HEK293 (cell line): ENCODE measurements at regions not wholly inside any gene's neighbourhood (a gene's known extent, or its start where the extent isn't known, plus 50 kb on each side); places are given as distances from the start of the nearest gene placed in this dataset.

Experiments
- CTCF ChIA-PET: fragments of 350-600 bp; formaldehyde crosslinking; extraction: SDS; loops from one replicate; lab custom pipeline; 2021; ENCODE audit warnings: antibody characterized with exemption; lab: Yijun Ruan, JAX
- POLR2A ChIA-PET: fragments of 300-600 bp; formaldehyde crosslinking; extraction: SDS; loops from one replicate; lab custom pipeline; 2020; ENCODE audit warnings: antibody characterized with exemption, inconsistent platforms; lab: Yijun Ruan, JAX
- H3K27ac ChIP-seq: fragments of 200-500 bp; sonication (Bioruptor generic); 2 replicates; pipeline ENCODE4 v1.5.1; 2014; ENCODE audit warnings: low read depth, low read length, control low read depth, inconsistent platforms; ENCODE audit errors: extremely low read depth
- H3K36me3 ChIP-seq, 2 experiments: fragments of 200-500 bp in 1 of 2; sonication (Bioruptor generic) in 1 of 2; 1 replicate in 1 of 2; 2 replicates in 1 of 2; pipeline ENCODE4 v1.5.1; 2014 to 2017; ENCODE audit warnings: inconsistent platforms in 2 of 2, low read length in 2 of 2; ENCODE audit not compliant: control insufficient read depth in 2 of 2, insufficient read depth in 1 of 2
- H3K4me1 ChIP-seq: fragments of 200-500 bp; sonication (Bioruptor generic); 2 replicates; pipeline ENCODE4 v1.5.1; 2014; ENCODE audit warnings: mild to moderate bottlenecking, low read length, inconsistent platforms; ENCODE audit not compliant: control insufficient read depth, insufficient read depth
- H3K4me3 ChIP-seq: 2 replicates; pipeline ENCODE4 v1.5.1; 2011; ENCODE audit warnings: low read depth, mild to moderate bottlenecking, control low read depth, low read length, moderate library complexity
- H3K9me3 ChIP-seq: fragments of 200-500 bp; sonication (Bioruptor generic); 2 replicates; pipeline ENCODE4 v1.5.1; 2014; ENCODE audit warnings: low read depth, low read length, inconsistent platforms; ENCODE audit not compliant: control insufficient read depth, insufficient read depth
- ELK4 ChIP-seq: IDR thresholded peaks from 2 replicates; pipeline ENCODE4 v1.6.1; 2011; ENCODE audit warnings: mild to moderate bottlenecking, low read depth, low read length, borderline replicate concordance
- HOXC10 ChIP-seq: sonication (generic); formaldehyde crosslinking; IDR thresholded peaks from 2 replicates; pipeline ENCODE4 v1.8.1; 2023; ENCODE audit warnings: mild to moderate bottlenecking, missing genetic modification reagents
- IKZF3 ChIP-seq: fragments of 450-650 bp; IDR thresholded peaks from 2 replicates; pipeline ENCODE4 v1.5.0; 2018; ENCODE audit warnings: missing biosample characterization, mild to moderate bottlenecking, missing genetic modification characterization, moderate library complexity
- KLF8 ChIP-seq: fragments of 450-650 bp; formaldehyde crosslinking; IDR thresholded peaks from 2 replicates; pipeline ENCODE4 v1.5.1; 2016; ENCODE audit warnings: missing biosample characterization, missing genetic modification characterization
- KLF9 ChIP-seq: fragments of 450-650 bp; formaldehyde crosslinking; IDR thresholded peaks from 2 replicates; pipeline ENCODE4 v1.5.1; 2016; ENCODE audit warnings: missing biosample characterization, missing genetic modification characterization, low read depth
- REPIN1 ChIP-seq: fragments of 450-650 bp; formaldehyde crosslinking; IDR thresholded peaks from 2 replicates; pipeline ENCODE4 v1.5.1; 2017; ENCODE audit warnings: missing biosample characterization, missing genetic modification characterization, low read depth
- YY2 ChIP-seq: fragments of 450-650 bp; formaldehyde crosslinking; IDR thresholded peaks from 2 replicates; pipeline ENCODE4 v1.5.1; 2016; ENCODE audit warnings: missing biosample characterization, missing genetic modification characterization
- ZEB2 ChIP-seq: fragments of 450-650 bp; formaldehyde crosslinking; IDR thresholded peaks from 2 replicates; pipeline ENCODE4 v1.5.1; 2016; ENCODE audit warnings: missing biosample characterization, missing genetic modification characterization
- ZFHX2 ChIP-seq: fragments of 450-650 bp; formaldehyde crosslinking; conservative IDR thresholded peaks from 2 replicates; pipeline ENCODE4 v1.5.1; 2016; ENCODE audit warnings: missing biosample characterization, missing genetic modification characterization
- ZFP69B ChIP-seq: fragments of 450-650 bp; formaldehyde crosslinking; IDR thresholded peaks from 2 replicates; pipeline ENCODE4 v1.5.1; 2016; ENCODE audit warnings: missing biosample characterization, missing genetic modification characterization
- ZNF121 ChIP-seq: fragments of 450-650 bp; formaldehyde crosslinking; IDR thresholded peaks from 2 replicates; pipeline ENCODE4 v1.5.1; 2016; ENCODE audit warnings: missing biosample characterization, missing genetic modification characterization
- ZNF184 ChIP-seq: fragments of 450-650 bp; IDR thresholded peaks from 2 replicates; pipeline ENCODE4 v1.5.1; 2018; ENCODE audit warnings: missing biosample characterization, mild to moderate bottlenecking, missing genetic modification characterization
- ZNF214 ChIP-seq: fragments of 450-650 bp; formaldehyde crosslinking; IDR thresholded peaks from 2 replicates; pipeline ENCODE4 v1.5.1; 2017; ENCODE audit warnings: missing biosample characterization, mild to moderate bottlenecking, missing genetic modification characterization, borderline replicate concordance
- ZNF302 ChIP-seq: fragments of 450-650 bp; formaldehyde crosslinking; IDR thresholded peaks from 2 replicates; pipeline ENCODE4 v1.5.1; 2016; ENCODE audit warnings: missing biosample characterization, missing genetic modification characterization, low read depth
- ZNF324 ChIP-seq: fragments of 450-650 bp; formaldehyde crosslinking; IDR thresholded peaks from 2 replicates; pipeline ENCODE4 v1.5.1; 2016; ENCODE audit warnings: missing biosample characterization, missing genetic modification characterization
- ZNF335 ChIP-seq: fragments of 450-650 bp; formaldehyde crosslinking; conservative IDR thresholded peaks from 2 replicates; pipeline ENCODE4 v1.5.1; 2016; ENCODE audit warnings: missing biosample characterization, missing genetic modification characterization
- ZNF549 ChIP-seq: fragments of 450-650 bp; IDR thresholded peaks from 2 replicates; pipeline ENCODE4 v1.5.1; 2018; ENCODE audit warnings: missing biosample characterization, missing genetic modification characterization, mild to moderate bottlenecking, inconsistent platforms, moderate library complexity
- ZNF792 ChIP-seq: fragments of 450-650 bp; formaldehyde crosslinking; IDR thresholded peaks from 2 replicates; pipeline ENCODE4 v1.5.1; 2016; ENCODE audit warnings: missing biosample characterization, missing genetic modification characterization
- ZNF837 ChIP-seq: fragments of 450-650 bp; formaldehyde crosslinking; IDR thresholded peaks from 2 replicates; pipeline ENCODE4 v1.5.1; 2016; ENCODE audit warnings: missing biosample characterization, missing genetic modification characterization
- ZNF843 ChIP-seq: fragments of 450-650 bp; formaldehyde crosslinking; IDR thresholded peaks from 2 replicates; pipeline ENCODE4 v1.5.1; 2016; ENCODE audit warnings: missing biosample characterization, missing genetic modification characterization
- ZSCAN18 ChIP-seq: fragments of 450-650 bp; formaldehyde crosslinking; IDR thresholded peaks from 2 replicates; pipeline ENCODE4 v1.5.1; 2016; ENCODE audit warnings: missing biosample characterization, missing genetic modification characterization
- TF ChIP-seq, protein P1 (sequence below): fragments of 450-650 bp; formaldehyde crosslinking; IDR thresholded peaks from 2 replicates; pipeline ENCODE4 v1.5.1; 2016; ENCODE audit warnings: missing biosample characterization, missing genetic modification characterization
- TF ChIP-seq, protein P2 (sequence below): fragments of 450-650 bp; formaldehyde crosslinking; IDR thresholded peaks from 2 replicates; pipeline ENCODE4 v1.5.1; 2017; ENCODE audit warnings: missing biosample characterization, missing genetic modification characterization

- H3K27ac ChIP-seq, result no peak overlapping the region
- ChIA-PET POLR2A (no interaction called here), CTCF (no interaction called here)
- no peaks in the 10 kb centered on the region for H3K4me1 ChIP-seq
- H3K9me3 ChIP-seq, result no peaks in the 10 kb centered on the region
- TF ChIP-seq ZNF184 (tag by site-specific recombination) (no peak), ZFP69B (tag by site-specific recombination) (no peak), ZSCAN18 (tag by site-specific recombination) (no peak), KLF9 (tag by site-specific recombination) (no peak), ZNF214 (tag by site-specific recombination) (no peak), ZFHX2 (tag by site-specific recombination) (no peak), ZNF324 (no peak), ZNF837 (no peak)
- TF ChIP-seq, protein P1, sequence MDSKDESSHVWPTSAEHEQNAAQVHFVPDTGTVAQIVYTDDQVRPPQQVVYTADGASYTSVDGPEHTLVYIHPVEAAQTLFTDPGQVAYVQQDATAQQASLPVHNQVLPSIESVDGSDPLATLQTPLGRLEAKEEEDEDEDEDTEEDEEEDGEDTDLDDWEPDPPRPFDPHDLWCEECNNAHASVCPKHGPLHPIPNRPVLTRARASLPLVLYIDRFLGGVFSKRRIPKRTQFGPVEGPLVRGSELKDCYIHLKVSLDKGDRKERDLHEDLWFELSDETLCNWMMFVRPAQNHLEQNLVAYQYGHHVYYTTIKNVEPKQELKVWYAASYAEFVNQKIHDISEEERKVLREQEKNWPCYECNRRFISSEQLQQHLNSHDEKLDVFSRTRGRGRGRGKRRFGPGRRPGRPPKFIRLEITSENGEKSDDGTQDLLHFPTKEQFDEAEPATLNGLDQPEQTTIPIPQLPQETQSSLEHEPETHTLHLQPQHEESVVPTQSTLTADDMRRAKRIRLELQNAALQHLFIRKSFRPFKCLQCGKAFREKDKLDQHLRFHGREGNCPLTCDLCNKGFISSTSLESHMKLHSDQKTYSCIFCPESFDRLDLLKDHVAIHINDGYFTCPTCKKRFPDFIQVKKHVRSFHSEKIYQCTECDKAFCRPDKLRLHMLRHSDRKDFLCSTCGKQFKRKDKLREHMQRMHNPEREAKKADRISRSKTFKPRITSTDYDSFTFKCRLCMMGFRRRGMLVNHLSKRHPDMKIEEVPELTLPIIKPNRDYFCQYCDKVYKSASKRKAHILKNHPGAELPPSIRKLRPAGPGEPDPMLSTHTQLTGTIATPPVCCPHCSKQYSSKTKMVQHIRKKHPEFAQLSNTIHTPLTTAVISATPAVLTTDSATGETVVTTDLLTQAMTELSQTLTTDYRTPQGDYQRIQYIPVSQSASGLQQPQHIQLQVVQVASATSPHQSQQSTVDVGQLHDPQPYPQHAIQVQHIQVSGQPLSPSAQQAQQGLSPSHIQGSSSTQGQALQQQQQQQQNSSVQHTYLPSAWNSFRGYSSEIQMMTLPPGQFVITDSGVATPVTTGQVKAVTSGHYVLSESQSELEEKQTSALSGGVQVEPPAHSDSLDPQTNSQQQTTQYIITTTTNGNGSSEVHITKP (tag by site-specific recombination), result no peak
- TF ChIP-seq, protein P2, sequence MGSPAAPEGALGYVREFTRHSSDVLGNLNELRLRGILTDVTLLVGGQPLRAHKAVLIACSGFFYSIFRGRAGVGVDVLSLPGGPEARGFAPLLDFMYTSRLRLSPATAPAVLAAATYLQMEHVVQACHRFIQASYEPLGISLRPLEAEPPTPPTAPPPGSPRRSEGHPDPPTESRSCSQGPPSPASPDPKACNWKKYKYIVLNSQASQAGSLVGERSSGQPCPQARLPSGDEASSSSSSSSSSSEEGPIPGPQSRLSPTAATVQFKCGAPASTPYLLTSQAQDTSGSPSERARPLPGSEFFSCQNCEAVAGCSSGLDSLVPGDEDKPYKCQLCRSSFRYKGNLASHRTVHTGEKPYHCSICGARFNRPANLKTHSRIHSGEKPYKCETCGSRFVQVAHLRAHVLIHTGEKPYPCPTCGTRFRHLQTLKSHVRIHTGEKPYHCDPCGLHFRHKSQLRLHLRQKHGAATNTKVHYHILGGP (tag by site-specific recombination), result no peak
- no peaks in the 10 kb centered on the region for H3K36me3 ChIP-seq
- no peak overlapping the region for H3K4me3 ChIP-seq
Measured at GRCh38 chr2:515441-516127, 161.6 kb downstream of the TMEM18 start.

DNA sequence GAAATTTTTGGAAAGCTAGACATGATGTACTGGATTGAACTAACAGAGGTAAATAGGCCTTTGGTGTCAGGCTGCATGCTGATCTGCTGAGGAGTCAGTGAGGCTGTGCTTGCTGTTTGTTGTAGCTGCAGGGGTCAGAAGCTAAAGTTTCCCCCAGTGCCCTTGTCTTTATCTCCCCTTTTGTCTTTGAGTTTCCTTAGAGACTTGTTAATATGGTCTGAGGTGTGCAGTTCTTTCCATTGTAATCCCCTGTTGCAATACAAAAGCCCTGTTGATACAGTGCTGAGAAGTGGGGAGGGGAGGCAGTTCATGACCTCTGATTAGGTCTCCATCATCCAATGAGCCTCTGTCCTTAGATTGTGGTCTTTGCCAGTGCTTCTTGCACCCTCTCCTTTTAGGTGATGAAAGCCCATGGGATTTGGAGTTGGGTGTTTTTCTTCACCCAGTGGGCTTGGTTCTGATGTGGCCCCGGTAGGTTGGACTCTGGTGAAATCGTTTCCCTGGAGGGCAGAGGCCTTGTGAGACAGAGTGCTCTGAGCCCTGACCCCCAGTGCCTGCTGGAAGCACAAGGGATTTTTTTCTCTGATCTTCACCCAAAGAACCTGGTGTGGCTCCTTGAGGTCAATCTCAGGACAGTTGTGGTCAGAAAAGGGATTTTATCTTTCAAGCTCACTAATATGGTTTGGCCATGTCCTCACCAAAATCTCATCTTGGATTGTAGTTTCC is 163.1 kb downstream of the TMEM18 start:
- Histone ChIP-seq H3K4me1 (no peaks in the 10 kb centered on the region), H3K36me3 (no peaks in the 10 kb centered on the region), H3K4me3 (no peak overlapping the region), H3K9me3 (no peaks in the 10 kb centered on the region), H3K27ac (no peak overlapping the region)
- TF ChIP-seq HOXC10 (CRISPR knock-in tag) (no peak), IKZF3 (tag by site-specific recombination) (no peak), ZNF121 (tag by site-specific recombination) (no peak), YY2 (tag by site-specific recombination) (no peak), REPIN1 (no peak), ZNF843 (tag by site-specific recombination) (no peak), ZNF335 (tag by site-specific recombination) (no peak), KLF8 (tag by site-specific recombination) (no peak), ZNF549 (tag by site-specific recombination) (no peak), ZNF792 (no peak), ELK4 (no peak), ZNF302 (tag by site-specific recombination) (no peak), ZEB2 (tag by site-specific recombination) (no peak)
- ChIA-PET CTCF (interaction anchor here (0.6 kb wide), 2 partner anchors 9 to 496 kb away, joined by 3 read pairs; no protein-coding TSS in a partner anchor), POLR2A (no interaction called here)
